Left colon (tissue), 2 donors: ENCODE measurements at regions not wholly inside any gene's neighbourhood (a gene's known extent, or its start where the extent isn't known, plus 50 kb on each side); places are given as distances from the start of the nearest gene placed in this dataset.
"Not testable (repeated sequence)": the region's sequence is repeated elsewhere in the genome, so short reads cannot be mapped to it uniquely, and the experiment has no call there.

ENCODE experiments used
- ATAC-seq: fragments of 200-7000 bp; cut with Tn5 transposase; one replicate; pipeline ENCODE4 v1.9.1; 2020; ENCODE audit warnings: mild to moderate bottlenecking, moderate library complexity
- DNase-seq, 2 donors: peaks; one replicate each; pipeline ENCODE4 v3.0.0-alpha.2; 2020
- intact Hi-C, 2 donors: fragments of 100-400 bp; cut with DNase I in 1 of 2; cut with micrococcal nuclease in 1 of 2; formaldehyde crosslinking; loops; one replicate each; pipeline versions ENCODE4 v1.11.2 to v1.14.0; 2022; cut with DNase I, micrococcal nuclease
- donor health status: DM: no; HTN: no; CAD: no.
- donor health status: DM: yes; HTN: yes; CAD: no.

GRCh38 chr14:51458563-51458955 lies 193.2 kb upstream of the FRMD6 start:
- intact Hi-C loops: no loop called here
- ATAC-seq: no peak

GRCh38 chr14:51460011-51460410 lies 191.7 kb upstream of the FRMD6 start:
- no peak for ATAC-seq

More at GRCh38 chr14:51458563-51458955, 193.2 kb upstream of the FRMD6 start:
- DNase-seq: no peak

GRCh38 chr14:51462182-51462581 lies 189.5 kb upstream of the FRMD6 start:
- intact Hi-C loops: no loop called here
- ATAC-seq: peak; percentile 45
- DNase-seq: no peak

More at GRCh38 chr14:51460011-51460410, 191.7 kb upstream of the FRMD6 start:
- intact Hi-C loops: no loop called here
- no peak for DNase-seq

GRCh38 chr14:51462706-51463105 lies 189.0 kb upstream of the FRMD6 start:
- ATAC-seq: no peak
- intact Hi-C loops: no loop called here
- no peak for DNase-seq

GRCh38 chr14:51463461-51463860 lies 188.2 kb upstream of the FRMD6 start:
- DNase-seq (no peak), ATAC-seq (no peak)
- intact Hi-C loops: no loop called here

- DNase-seq (no peak), ATAC-seq (no peak)
- intact Hi-C loops: no loop called here
Observed at GRCh38 chr14:51464411-51464810, 187.3 kb upstream of the FRMD6 start.

- intact Hi-C loops: no loop called here
- no peak for ATAC-seq
- no peak for DNase-seq
Observed at GRCh38 chr14:51465486-51465885, 186.2 kb upstream of the FRMD6 start.

GRCh38 chr14:51467392-51467791 lies 184.3 kb upstream of the FRMD6 start:
- DNase-seq, ATAC-seq, intact Hi-C loops: not testable (repeated sequence)

GRCh38 chr14:51468523-51468922 lies 183.2 kb upstream of the FRMD6 start:
- ATAC-seq: no peak
- no peak for DNase-seq
- intact Hi-C loops: no loop called here

GRCh38 chr14:51472881-51473280 lies 178.8 kb upstream of the FRMD6 start:
- DNase-seq (no peak), ATAC-seq (peak; percentile 52)
- intact Hi-C loops: no loop called here

- DNase-seq (no peak), ATAC-seq (no peak)
- intact Hi-C loops: no loop called here
Observed at GRCh38 chr14:51473351-51473750, 178.4 kb upstream of the FRMD6 start.

GRCh38 chr14:51473808-51474565 lies 177.7 kb upstream of the FRMD6 start:
- intact Hi-C loops: no loop called here
- ATAC-seq (peak; percentile 45), DNase-seq (no peak)

- DNase-seq: no peak
- intact Hi-C loops: no loop called here
- ATAC-seq: no peak
Observed at GRCh38 chr14:51474854-51475253, 176.9 kb upstream of the FRMD6 start.

- intact Hi-C loops: no loop called here
- DNase-seq (no peak), ATAC-seq (no peak)
Observed at GRCh38 chr14:51478175-51478621, 173.5 kb upstream of the FRMD6 start.

GRCh38 chr14:51479584-51480325 lies 172.0 kb upstream of the FRMD6 start:
- intact Hi-C loops: no loop called here
- no peak for DNase-seq
- ATAC-seq: no peak

GRCh38 chr14:51481643-51482042 lies 170.1 kb upstream of the FRMD6 start:
- ATAC-seq: no peak
- intact Hi-C loops: no loop called here
- no peak for DNase-seq

- no peak for DNase-seq
- intact Hi-C loops: no loop called here
- no peak for ATAC-seq
Observed at GRCh38 chr14:51482102-51482501, 169.6 kb upstream of the FRMD6 start.

- intact Hi-C loops: no loop called here
- no peak for DNase-seq
- ATAC-seq: no peak
Observed at GRCh38 chr14:51484485-51484884, 167.2 kb upstream of the FRMD6 start.

GRCh38 chr14:51485733-51486132 lies 166.0 kb upstream of the FRMD6 start:
- intact Hi-C loops: no loop called here
- DNase-seq: no peak
- no peak for ATAC-seq

GRCh38 chr14:51487848-51488247 lies 163.9 kb upstream of the FRMD6 start:
- intact Hi-C loops: no loop called here
- ATAC-seq: no peak
- no peak for DNase-seq
